Heart right ventricle (tissue), 16 donors: ENCODE measurements at regions not wholly inside any gene's neighbourhood (a gene's known extent, or its start where the extent isn't known, plus 50 kb on each side); places are given as distances from the start of the nearest gene placed in this dataset.
A peak's percentile ranks its signal among the peaks of the same experiment; 100 is the strongest.

Experiments used
- ATAC-seq, 8 donors: fragments of 200-7000 bp; cut with Tn5 transposase; one replicate each; pipeline ENCODE4 v1.9.1; 2020; ENCODE audit warnings: mild to moderate bottlenecking in 8 of 8, moderate library complexity in 8 of 8, moderate number of reproducible peaks in 1 of 8
- DNase-seq, 2 donors: peaks; one replicate each; pipeline ENCODE4 v3.0.0-alpha.2; 2020
- H3K27ac ChIP-seq, 10 donors: fragments of 200-600 bp; sonication (generic) in 2 of 10; one replicate each; pipeline versions ENCODE4 v1.5.0 to v1.8.0; 2020 to 2022; ENCODE audit warnings: mild to moderate bottlenecking in 3 of 10
- H3K27me3 ChIP-seq, 7 donors: fragments of 200-600 bp; one replicate each; pipeline ENCODE4 v1.8.0; 2021 to 2022; ENCODE audit warnings: mild to moderate bottlenecking in 2 of 7
- H3K36me3 ChIP-seq, 9 donors: fragments of 200-600 bp; sonication (generic) in 1 of 9; one replicate each; pipeline versions ENCODE4 v1.5.0 to v1.8.0; 2020 to 2022; ENCODE audit warnings: mild to moderate bottlenecking in 2 of 9
- H3K4me1 ChIP-seq, 9 donors: fragments of 200-600 bp; sonication (generic) in 1 of 9; one replicate each; pipeline versions ENCODE4 v1.5.0 to v1.8.0; 2020 to 2022; ENCODE audit warnings: mild to moderate bottlenecking in 4 of 9
- H3K4me3 ChIP-seq, 10 donors: fragments of 200-600 bp; sonication (generic) in 2 of 10; one replicate each; pipeline versions ENCODE4 v1.5.0 to v1.8.0; 2020 to 2022; ENCODE audit warnings: mild to moderate bottlenecking in 7 of 10, moderate library complexity in 2 of 10
- H3K9me3 ChIP-seq, 11 donors: fragments of 200-600 bp in 10 of 11; sonication (generic) in 2 of 11; one replicate each; pipeline versions ENCODE4 v1.5.0 to v1.8.0; 2013 to 2022; ENCODE audit warnings: mild to moderate bottlenecking in 2 of 11, control low read depth in 1 of 11, moderate library complexity in 1 of 11
- WGBS, 2 donors: extraction: QIAGEN DNeasy Blood & Tissue Kit; methylation state at CpG; one replicate each; pipeline ENCODE4 v1.1.7; 2013; ENCODE audit warnings: inconsistent platforms in 1 of 2; 5-methylcytosine and 5-hydroxymethylcytosine counted together
- intact Hi-C, 10 donors: fragments of 100-400 bp; cut with DNase I; formaldehyde crosslinking; loops; one replicate each; pipeline versions ENCODE4 v1.11.1 to v1.14.2; 2022
- TF ChIP-seq, protein P1 (sequence below), 9 donors: fragments of 200-600 bp; sonication (generic) in 2 of 9; IDR thresholded peaks; one replicate each; pipeline versions ENCODE4 v1.5.0 to v1.8.0; 2021 to 2022; ENCODE audit warnings: antibody characterized with exemption in 9 of 9, mild to moderate bottlenecking in 5 of 9, moderate library complexity in 1 of 9
- donor health status: Arrhythmogenic right ventricular cardiomyopathy.
- donor health status: ischemic (EF 13 %, LVEDD 7.1; RV severe dilation, severe dysfunction).
- donor health status: healthy with polysubstance abuse.
- donor health status: DM: no; HTN: yes; CAD: no.
- donor health status: DM: no; HTN: no; CAD: no.
- donor health status: ischemic (EF 25% LVEDD 6.9; RV normal size, moderate dysfunction).
- donor health status: ischemic (EF 25% LVEDD 5.7; RV mildly dilated, moderate dysfunction).
- donor health status: healthy.
- donor health status: DM: yes; HTN: yes; CAD: no.
- donor health status: Ischemic cardiomyopathy.
- donor health status: ischemic (EF 35%, LVEDD 5.7; RV mildly dilated, moderate dysfunction).
- donor health status: nonischemic (EF 11% LVEDD 7.7; RV severe dilation, severe dysfunction).
- donor health status: DM: yes; HTN: yes; CAD: no.
- donor health status: PGD.
- donor health status: ischemic (EF 29% LVEDD 5.4; RV normal size, mild dysfunction).
- donor health status: nonischemic (EF 23%, LVEDD 6.1; RV moderate dilation, normal function).

GRCh38 chr1:60423146-60423780 lies 349.7 kb upstream of the C1orf87 start:
- TF ChIP-seq, protein P1, sequence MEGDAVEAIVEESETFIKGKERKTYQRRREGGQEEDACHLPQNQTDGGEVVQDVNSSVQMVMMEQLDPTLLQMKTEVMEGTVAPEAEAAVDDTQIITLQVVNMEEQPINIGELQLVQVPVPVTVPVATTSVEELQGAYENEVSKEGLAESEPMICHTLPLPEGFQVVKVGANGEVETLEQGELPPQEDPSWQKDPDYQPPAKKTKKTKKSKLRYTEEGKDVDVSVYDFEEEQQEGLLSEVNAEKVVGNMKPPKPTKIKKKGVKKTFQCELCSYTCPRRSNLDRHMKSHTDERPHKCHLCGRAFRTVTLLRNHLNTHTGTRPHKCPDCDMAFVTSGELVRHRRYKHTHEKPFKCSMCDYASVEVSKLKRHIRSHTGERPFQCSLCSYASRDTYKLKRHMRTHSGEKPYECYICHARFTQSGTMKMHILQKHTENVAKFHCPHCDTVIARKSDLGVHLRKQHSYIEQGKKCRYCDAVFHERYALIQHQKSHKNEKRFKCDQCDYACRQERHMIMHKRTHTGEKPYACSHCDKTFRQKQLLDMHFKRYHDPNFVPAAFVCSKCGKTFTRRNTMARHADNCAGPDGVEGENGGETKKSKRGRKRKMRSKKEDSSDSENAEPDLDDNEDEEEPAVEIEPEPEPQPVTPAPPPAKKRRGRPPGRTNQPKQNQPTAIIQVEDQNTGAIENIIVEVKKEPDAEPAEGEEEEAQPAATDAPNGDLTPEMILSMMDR (IDR thresholded peaks at IDR 0.05) = no peak
- no peaks in the 10 kb centered on the region for H3K27me3 ChIP-seq
- intact Hi-C loops = no loop called here
- no peak overlapping the region for H3K4me3 ChIP-seq
- WGBS, 2 donors = 40 to 49% methylated on average over 5 of the region's 5 CpGs
- no peak for DNase-seq
- peaks cover 0 to 13% (median 0%) of the 10 kb centered on the region in 9 donors for H3K4me1 ChIP-seq
- ATAC-seq = peak in 6 of 8 donors; percentile 33 to 80 (median 60)
- H3K27ac ChIP-seq = no peak overlapping the region
- H3K9me3 ChIP-seq = peaks cover 0 to 20% (median 10%) of the 10 kb centered on the region in 11 donors
- H3K36me3 ChIP-seq = no peaks in the 10 kb centered on the region

GRCh38 chr1:60421965-60422364 lies 348.4 kb upstream of the C1orf87 start:
- Histone ChIP-seq H3K27ac (no peak overlapping the region), H3K9me3 (peaks cover 0 to 20% (median 10%) of the 10 kb centered on the region in 11 donors), H3K27me3 (no peaks in the 10 kb centered on the region), H3K4me1 (peaks cover 0 to 13% (median 0%) of the 10 kb centered on the region in 9 donors), H3K4me3 (no peak overlapping the region), H3K36me3 (no peaks in the 10 kb centered on the region)
- TF ChIP-seq, protein P1 (IDR thresholded peaks at IDR 0.05) = no peak
- no peak for ATAC-seq
- DNase-seq = no peak
- intact Hi-C loops = no loop called here
- WGBS, 2 donors = 85 to 90% methylated on average over 4 of the region's 4 CpGs

DNA sequence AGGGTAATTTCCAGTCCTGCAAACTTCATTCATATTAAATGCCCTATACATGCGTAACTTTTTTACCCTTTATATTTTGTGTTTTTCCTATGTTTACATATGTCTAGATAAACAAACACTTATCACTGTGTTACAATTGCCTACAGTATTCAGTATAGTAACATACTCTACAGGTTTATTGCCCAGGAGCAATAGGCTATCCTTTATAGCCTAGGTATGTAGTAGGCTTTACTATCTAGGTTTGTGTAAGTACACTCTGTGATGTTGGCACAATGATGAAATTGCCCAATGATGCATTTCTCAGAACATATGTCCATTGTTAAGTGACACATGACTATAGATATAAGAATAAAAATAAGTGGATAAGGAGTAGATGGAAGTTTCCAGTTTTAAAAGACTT lies 345.5 kb upstream of the C1orf87 start:
- ATAC-seq (no peak), DNase-seq (no peak)
- Histone ChIP-seq H3K4me3 (no peak overlapping the region), H3K27ac (no peak overlapping the region), H3K27me3 (no peaks in the 10 kb centered on the region), H3K4me1 (peaks cover 0 to 13% (median 0%) of the 10 kb centered on the region in 9 donors), H3K9me3 (peaks cover 0 to 15% (median 8%) of the 10 kb centered on the region in 11 donors), H3K36me3 (no peaks in the 10 kb centered on the region)
- 97 to 98% methylated on average over 1 of the region's 1 CpG for WGBS, 2 donors
- TF ChIP-seq, protein P1 (IDR thresholded peaks at IDR 0.05) = no peak
- intact Hi-C loops = no loop called here

DNA sequence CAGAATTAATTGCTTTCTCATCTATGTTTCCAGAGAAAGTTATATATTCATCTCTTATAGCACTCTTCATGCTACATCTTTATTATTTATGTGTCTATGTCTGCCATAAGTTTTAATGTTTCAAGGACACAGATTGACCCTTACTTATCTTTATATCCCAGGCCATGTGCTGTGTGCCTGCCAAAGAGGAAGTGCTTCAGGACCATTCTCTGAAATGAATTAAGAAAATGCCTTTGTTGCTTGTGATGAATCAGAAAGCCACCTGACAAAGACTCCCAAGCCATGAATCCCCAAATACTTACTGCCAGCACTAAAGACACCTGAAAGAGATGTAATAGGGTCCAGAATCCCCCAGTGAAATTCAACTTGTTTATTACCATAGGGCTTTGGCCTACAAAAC lies 342.1 kb upstream of the C1orf87 start:
- peaks cover 0 to 3% (median 0%) of the 10 kb centered on the region in 9 donors for H3K4me1 ChIP-seq
- H3K9me3 ChIP-seq = no peaks in the 10 kb centered on the region
- no peak overlapping the region for H3K27ac ChIP-seq
- TF ChIP-seq, protein P1 (IDR thresholded peaks at IDR 0.05) = no peak
- no peak for ATAC-seq
- H3K36me3 ChIP-seq = no peaks in the 10 kb centered on the region
- DNase-seq = no peak
- intact Hi-C loops = no loop called here
- no peak overlapping the region for H3K4me3 ChIP-seq
- no peaks in the 10 kb centered on the region for H3K27me3 ChIP-seq
